KOPT-K1 (cell line): ENCODE measurements at regions not wholly inside any gene's neighbourhood (a gene's known extent, or its start where the extent isn't known, plus 50 kb on each side); places are given as distances from the start of the nearest gene placed in this dataset.

Source experiments
- H3K27ac ChIP-seq: fragments of 200-600 bp; sonication (generic); 2 replicates; pipeline ENCODE4 v1.5.1; 2016; ENCODE audit warnings: antibody characterized with exemption, mild to moderate bottlenecking, low read depth, low read length; ENCODE audit not compliant: poor library complexity, severe bottlenecking
- H3K36me3 ChIP-seq: fragments of 200-600 bp; sonication (generic); 2 replicates; pipeline ENCODE4 v1.5.1; 2017; ENCODE audit warnings: antibody characterized with exemption, mild to moderate bottlenecking, low read length, moderate library complexity; ENCODE audit not compliant: insufficient read depth
- H3K9me3 ChIP-seq: fragments of 200-600 bp; sonication (generic); 2 replicates; pipeline ENCODE4 v1.5.1; 2017; ENCODE audit warnings: antibody characterized with exemption, low read length, mild to moderate bottlenecking; ENCODE audit not compliant: insufficient read depth, poor library complexity, severe bottlenecking

DNA sequence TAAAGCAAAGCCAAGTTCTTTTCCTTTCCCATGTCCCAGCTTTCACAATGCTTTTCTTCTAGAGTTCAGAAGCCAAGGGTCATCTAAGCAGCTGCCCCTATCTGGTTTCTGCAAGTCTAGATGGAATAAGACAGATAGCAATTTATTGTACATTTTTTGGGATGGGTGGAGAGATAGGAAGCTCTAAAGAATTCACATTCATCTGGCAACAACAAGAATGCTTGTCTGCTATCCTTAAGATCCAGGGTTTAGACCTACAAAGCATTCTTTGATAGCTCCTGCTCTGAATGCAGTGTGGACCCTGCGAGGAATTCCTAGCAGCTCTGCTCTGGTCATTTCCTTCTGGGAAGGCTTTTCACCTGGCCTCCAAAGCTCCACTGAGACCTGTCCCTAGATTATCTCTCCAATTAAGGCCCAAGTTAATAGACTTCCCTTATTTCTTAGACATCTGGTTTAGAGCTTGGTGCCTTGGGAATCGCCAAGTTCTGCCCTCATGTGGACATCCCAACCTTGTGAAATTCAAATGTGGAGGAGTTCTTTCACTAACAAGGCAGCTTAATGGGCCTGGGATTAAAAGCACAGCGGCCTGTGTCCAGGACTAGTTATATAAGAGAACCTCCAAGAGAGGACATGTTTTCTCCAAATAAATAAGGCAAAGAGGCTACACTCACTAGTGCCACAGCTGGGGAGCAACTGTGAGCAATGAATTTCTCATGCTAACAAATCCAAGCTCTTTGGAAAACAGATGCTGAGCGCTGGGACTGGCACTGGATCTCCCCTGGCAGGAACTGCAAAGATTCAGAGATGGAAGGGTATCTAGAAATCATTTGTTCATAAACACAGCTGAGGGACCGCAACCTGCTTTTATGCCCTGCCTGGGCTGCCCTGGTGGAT lies 384.5 kb upstream of the DDHD1 start:
- Histone ChIP-seq H3K9me3 (no peaks in the 10 kb centered on the region), H3K36me3 (no peaks in the 10 kb centered on the region), H3K27ac (no peak overlapping the region)

DNA sequence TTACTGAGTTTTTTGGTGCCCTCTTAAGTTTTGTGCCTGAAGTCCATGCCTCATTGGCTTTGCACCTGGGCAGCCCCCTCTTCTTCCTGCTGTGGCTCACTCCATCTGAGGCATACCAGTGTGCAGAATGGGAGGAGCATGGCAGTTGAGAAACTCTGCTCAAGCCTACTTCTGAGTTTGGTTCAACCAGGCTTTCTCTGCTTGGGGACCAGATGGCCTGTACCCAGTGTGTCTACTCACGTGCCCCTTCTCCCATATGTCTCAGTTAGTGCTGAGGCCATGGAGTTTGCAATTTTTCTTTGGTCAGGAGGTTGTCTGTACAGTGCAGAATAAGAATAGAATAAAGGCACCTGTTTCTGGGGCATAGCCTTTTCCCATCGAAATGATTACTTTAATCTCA lies 383.3 kb upstream of the DDHD1 start:
- Histone ChIP-seq H3K27ac (no peak overlapping the region), H3K9me3 (no peaks in the 10 kb centered on the region), H3K36me3 (no peaks in the 10 kb centered on the region)

DNA sequence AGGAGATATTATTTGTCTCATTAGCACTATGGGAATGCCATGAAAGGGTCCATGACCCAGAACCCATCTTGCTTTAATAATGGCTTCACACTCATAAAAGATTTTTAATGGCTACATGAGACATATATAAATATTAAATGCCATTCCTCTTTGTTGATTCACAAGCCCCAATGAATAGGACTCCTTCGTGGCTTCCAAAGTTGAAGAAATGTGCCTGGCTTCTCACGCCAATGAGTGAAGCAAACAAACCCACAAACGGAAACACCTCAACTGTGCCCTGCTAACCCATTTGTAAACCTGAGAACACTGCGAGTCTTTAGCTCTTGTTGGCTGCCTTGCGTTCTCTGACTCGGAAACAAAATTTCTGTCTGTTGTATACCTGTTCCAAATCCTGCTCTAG lies 381.7 kb upstream of the DDHD1 start:
- Histone ChIP-seq H3K9me3 (no peaks in the 10 kb centered on the region), H3K27ac (no peak overlapping the region), H3K36me3 (no peaks in the 10 kb centered on the region)

GRCh38 chr14:53533384-53533970 lies 380.4 kb upstream of the DDHD1 start:
- Histone ChIP-seq H3K36me3 (no peaks in the 10 kb centered on the region), H3K9me3 (no peaks in the 10 kb centered on the region), H3K27ac (no peak overlapping the region)

DNA sequence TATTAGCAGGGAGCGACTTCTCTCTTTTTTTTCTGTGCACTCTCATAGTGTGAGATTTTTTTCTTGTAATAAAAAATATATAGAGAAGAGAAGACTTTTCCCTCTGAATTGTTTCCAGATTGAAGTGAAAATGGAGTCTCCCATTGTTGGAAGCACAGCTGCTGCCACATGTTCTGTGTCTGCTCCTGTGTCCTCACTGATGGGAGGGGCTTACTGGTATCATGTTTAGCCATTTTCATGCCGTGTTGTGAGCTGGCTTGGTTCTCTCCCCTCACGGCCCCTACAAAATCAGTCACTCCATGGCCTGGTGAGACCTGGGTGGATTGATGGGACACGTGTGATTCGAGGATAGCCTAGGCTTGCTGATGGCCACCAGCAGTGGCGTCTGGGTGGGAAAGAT lies 379.7 kb upstream of the DDHD1 start:
- H3K9me3 ChIP-seq: no peaks in the 10 kb centered on the region
- no peaks in the 10 kb centered on the region for H3K36me3 ChIP-seq
- H3K27ac ChIP-seq: no peak overlapping the region

GRCh38 chr14:53531730-53532129 lies 378.6 kb upstream of the DDHD1 start:
- no peak overlapping the region for H3K27ac ChIP-seq
- H3K9me3 ChIP-seq: no peaks in the 10 kb centered on the region
- H3K36me3 ChIP-seq: no peaks in the 10 kb centered on the region

DNA sequence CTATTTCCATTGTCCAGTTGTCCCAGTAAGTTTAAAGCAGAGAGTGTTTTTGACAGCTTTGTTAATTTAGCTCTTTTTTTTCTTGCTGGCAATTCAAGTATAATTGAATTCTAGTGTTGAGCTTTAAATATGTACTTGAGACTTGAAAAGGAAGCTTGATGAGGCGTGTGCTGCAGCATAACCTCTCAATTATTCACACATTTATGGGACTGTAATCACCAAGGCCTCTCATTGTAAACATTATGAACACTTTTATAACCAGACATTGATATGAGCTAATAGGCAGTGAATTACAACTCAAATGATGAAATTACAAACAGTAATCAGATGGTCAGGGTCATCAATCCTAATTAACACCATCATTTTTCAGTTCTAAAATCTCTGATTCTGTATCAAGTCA lies 378.0 kb upstream of the DDHD1 start:
- Histone ChIP-seq H3K9me3 (no peaks in the 10 kb centered on the region), H3K27ac (no peak overlapping the region), H3K36me3 (no peaks in the 10 kb centered on the region)

DNA sequence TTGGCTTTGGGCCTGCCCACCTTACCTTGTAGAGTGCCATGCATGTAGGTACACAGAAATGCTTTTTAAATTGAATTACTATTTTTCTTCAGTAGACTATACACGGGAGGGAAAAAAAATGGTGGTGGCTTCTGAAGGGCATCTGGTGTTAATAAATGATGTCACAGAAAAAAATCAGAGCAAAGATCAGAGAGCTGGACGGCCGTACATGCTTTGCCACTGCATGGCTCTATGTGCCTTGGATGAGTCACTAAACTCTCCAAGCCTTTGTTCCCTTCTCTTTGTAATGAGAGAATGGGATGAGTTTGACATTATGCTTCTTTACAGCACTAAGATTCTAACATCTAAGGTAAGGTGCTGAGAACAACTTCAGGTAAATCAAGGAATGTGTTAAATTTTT lies 376.4 kb upstream of the DDHD1 start:
- H3K9me3 ChIP-seq: no peaks in the 10 kb centered on the region
- H3K27ac ChIP-seq: no peak overlapping the region
- no peaks in the 10 kb centered on the region for H3K36me3 ChIP-seq

DNA sequence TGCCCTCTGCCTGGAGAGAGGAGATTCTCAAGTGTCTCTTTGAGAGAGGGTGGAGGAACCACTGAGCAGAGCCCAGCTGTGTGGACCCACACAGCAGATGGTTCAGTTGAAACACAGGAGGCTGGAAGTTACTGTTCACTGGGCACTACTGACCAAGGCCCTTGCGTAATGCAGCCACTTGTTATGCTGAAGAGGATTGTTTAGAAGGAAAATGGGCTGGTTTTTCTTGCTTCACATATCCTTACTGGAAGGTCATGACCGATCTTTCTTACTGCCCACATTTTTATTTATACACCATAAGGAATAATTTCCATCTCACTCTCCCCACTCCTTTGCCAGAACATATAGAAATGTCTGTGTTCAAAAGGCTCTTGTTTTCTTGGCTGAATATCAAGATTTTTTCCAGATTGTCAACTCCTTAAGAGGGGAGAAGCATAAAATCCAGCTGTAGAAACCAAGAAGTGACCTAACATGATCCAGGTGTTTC lies 375.1 kb upstream of the DDHD1 start:
- no peaks in the 10 kb centered on the region for H3K9me3 ChIP-seq
- H3K27ac ChIP-seq: no peak overlapping the region
- H3K36me3 ChIP-seq: no peaks in the 10 kb centered on the region

DNA sequence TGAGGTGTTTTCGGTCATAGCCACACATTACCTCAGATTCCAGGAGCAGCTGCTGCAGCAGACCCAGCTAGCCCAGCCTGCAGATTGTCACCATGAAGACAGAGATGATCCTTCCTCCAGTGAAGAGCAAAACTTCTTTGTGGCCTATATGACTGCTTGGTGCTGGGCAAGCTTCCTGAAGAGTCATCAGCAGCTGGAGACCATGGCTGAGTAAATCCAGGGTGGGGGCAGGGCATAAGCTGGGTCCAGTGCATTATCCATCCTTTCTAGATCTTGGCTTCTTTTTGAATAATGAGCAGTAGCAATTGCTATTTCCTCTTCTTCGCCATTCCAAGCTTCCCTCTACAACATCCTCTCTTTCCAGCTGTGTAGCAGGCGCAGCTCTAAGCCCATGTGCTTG lies 373.1 kb upstream of the DDHD1 start:
- Histone ChIP-seq H3K36me3 (no peaks in the 10 kb centered on the region), H3K27ac (no peak overlapping the region), H3K9me3 (no peaks in the 10 kb centered on the region)

- H3K36me3 ChIP-seq: no peaks in the 10 kb centered on the region
- H3K9me3 ChIP-seq: no peaks in the 10 kb centered on the region
- no peak overlapping the region for H3K27ac ChIP-seq
These were observed 372.5 kb upstream of the DDHD1 start for GRCh38 chr14:53525608-53526007.

DNA sequence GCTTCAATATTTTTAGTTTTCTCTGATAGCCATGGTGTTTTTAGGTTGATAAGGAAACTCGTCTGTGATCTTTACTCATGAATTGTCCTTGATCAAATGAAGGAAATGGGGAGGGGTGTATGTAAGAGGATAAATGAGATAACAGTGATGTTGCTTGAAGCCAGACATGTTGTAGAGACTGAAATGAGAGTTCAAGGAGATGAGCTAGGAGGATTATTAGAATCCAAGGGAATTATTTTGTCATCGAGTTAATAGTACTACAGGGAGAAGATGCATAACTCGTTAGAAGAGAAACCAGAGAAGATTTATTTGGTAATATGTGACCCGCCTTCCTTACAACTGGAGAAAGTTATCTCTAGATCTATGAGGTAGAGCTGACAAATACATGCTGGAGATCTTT lies 371.3 kb upstream of the DDHD1 start:
- Histone ChIP-seq H3K9me3 (no peaks in the 10 kb centered on the region), H3K36me3 (no peaks in the 10 kb centered on the region), H3K27ac (no peak overlapping the region)

DNA sequence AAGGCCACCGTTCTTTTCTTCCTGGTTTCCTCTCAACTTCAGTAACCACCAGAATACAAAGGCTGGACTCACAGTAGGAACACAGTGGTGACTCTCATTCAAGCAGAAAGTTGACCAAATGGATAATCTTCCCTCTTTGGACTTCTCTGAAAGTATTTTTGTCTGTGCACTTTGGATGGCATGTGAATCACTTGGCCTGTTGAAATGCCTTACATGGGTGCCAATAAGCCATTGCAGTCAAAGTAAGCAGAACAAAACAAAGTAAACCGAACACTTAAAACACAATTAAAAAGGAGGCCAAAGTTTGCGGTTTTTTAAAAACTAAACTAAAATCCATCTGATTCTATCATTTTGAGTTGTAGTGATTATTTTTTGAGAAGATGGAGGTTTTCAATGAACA lies 370.1 kb upstream of the DDHD1 start:
- H3K36me3 ChIP-seq: no peaks in the 10 kb centered on the region
- H3K9me3 ChIP-seq: no peaks in the 10 kb centered on the region
- H3K27ac ChIP-seq: no peak overlapping the region

GRCh38 chr14:53520078-53520928 lies 367.2 kb upstream of the DDHD1 start:
- Histone ChIP-seq H3K27ac (no peak overlapping the region), H3K36me3 (no peaks in the 10 kb centered on the region), H3K9me3 (no peaks in the 10 kb centered on the region)

DNA sequence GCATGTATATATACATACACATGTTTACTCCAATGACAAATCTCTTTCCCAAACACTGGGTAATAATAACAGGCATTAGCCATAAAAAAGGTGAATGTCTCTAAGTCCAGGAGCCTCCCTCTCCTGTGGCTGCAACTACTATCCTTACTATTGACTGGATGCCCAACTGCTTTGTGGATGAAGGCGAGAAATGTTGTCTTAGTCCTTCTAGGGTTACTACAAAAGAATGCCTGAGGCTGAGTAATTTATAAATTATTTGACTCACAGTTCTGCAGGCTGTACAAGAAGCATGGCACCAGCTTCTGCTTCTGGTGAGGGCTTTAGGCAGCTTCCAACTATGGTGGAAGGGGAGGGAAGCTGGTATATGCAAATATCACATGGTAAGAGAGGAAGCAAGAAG lies 366.0 kb upstream of the DDHD1 start:
- Histone ChIP-seq H3K27ac (no peak overlapping the region), H3K36me3 (no peaks in the 10 kb centered on the region), H3K9me3 (no peaks in the 10 kb centered on the region)
